H9 (cell line): ENCODE measurements at regions not wholly inside any gene's neighbourhood (a gene's known extent, or its start where the extent isn't known, plus 50 kb on each side); places are given as distances from the start of the nearest gene placed in this dataset.

ENCODE experiments used
- DNase-seq: peaks from one replicate; pipeline ENCODE4 v3.0.0-alpha.2; 2017
- H2AFZ ChIP-seq: one replicate; pipeline ENCODE4 v1.6.1; 2013; ENCODE audit warnings: mild to moderate bottlenecking, low read length, control low read depth, moderate library complexity
- H2AK5ac ChIP-seq: 2 replicates; pipeline ENCODE4 v1.6.1; 2013; ENCODE audit warnings: low read length, control low read depth, mixed read lengths; ENCODE audit not compliant: insufficient read length
- H2BK120ac ChIP-seq: one replicate; pipeline ENCODE4 v1.6.1; 2013; ENCODE audit warnings: low read depth, mild to moderate bottlenecking, low read length, control low read depth, inconsistent platforms; ENCODE audit not compliant: poor library complexity, severe bottlenecking
- H2BK12ac ChIP-seq: 2 replicates; pipeline ENCODE4 v1.6.1; 2013; ENCODE audit warnings: low read length, control low read depth, mixed read lengths, low read depth; ENCODE audit not compliant: insufficient read length
- H2BK15ac ChIP-seq: 2 replicates; pipeline ENCODE4 v1.6.1; 2013; ENCODE audit warnings: low read depth, low read length, control low read depth
- H2BK20ac ChIP-seq: one replicate; pipeline ENCODE4 v1.6.1; 2013; ENCODE audit warnings: low read depth, mild to moderate bottlenecking, low read length, control low read depth, inconsistent platforms; ENCODE audit not compliant: poor library complexity, severe bottlenecking
- H2BK5ac ChIP-seq: 2 replicates; pipeline ENCODE4 v1.6.1; 2013; ENCODE audit warnings: low read length, control low read depth, mixed read lengths; ENCODE audit not compliant: insufficient read length
- H3K14ac ChIP-seq: 2 replicates; pipeline ENCODE4 v1.6.1; 2013; ENCODE audit warnings: low read length, control low read depth; ENCODE audit not compliant: insufficient read depth
- H3K18ac ChIP-seq: 2 replicates; pipeline ENCODE4 v1.6.1; 2013; ENCODE audit warnings: low read depth, mild to moderate bottlenecking, mixed read lengths, low read length, control low read depth; ENCODE audit not compliant: insufficient read length
- H3K23ac ChIP-seq: 2 replicates; pipeline ENCODE4 v1.6.1; 2013; ENCODE audit warnings: low read length, control low read depth, mixed read lengths, low read depth; ENCODE audit not compliant: insufficient read length
- H3K23me2 ChIP-seq: 2 replicates; pipeline ENCODE4 v1.6.1; 2013; ENCODE audit warnings: low read depth, mild to moderate bottlenecking, mixed read lengths, low read length, control low read depth; ENCODE audit not compliant: insufficient read length, poor library complexity, severe bottlenecking
- H3K27ac ChIP-seq: 2 replicates; pipeline ENCODE4 v1.5.1; 2013; ENCODE audit warnings: low read length, control low read depth, mixed read lengths, low read depth; ENCODE audit not compliant: insufficient read length
- H3K27me3 ChIP-seq: 2 replicates; pipeline ENCODE4 v1.6.1; 2013; ENCODE audit warnings: low read length, control low read depth, inconsistent platforms; ENCODE audit not compliant: insufficient read depth
- H3K4ac ChIP-seq: 2 replicates; pipeline ENCODE4 v1.6.1; 2013; ENCODE audit warnings: low read depth, mild to moderate bottlenecking, control low read depth, inconsistent platforms, low read length, moderate library complexity
- H3K4me1 ChIP-seq: 2 replicates; pipeline ENCODE4 v1.6.1; 2013; ENCODE audit warnings: low read length, control low read depth, inconsistent platforms; ENCODE audit not compliant: insufficient read depth
- H3K4me2 ChIP-seq: 2 replicates; pipeline ENCODE4 v1.6.1; 2013; ENCODE audit warnings: low read length, control low read depth, mixed read lengths; ENCODE audit not compliant: insufficient read length, insufficient read depth
- H3K56ac ChIP-seq: 2 replicates; pipeline ENCODE4 v1.6.1; 2013; ENCODE audit warnings: low read depth, mild to moderate bottlenecking, mixed read lengths, low read length, control low read depth; ENCODE audit not compliant: insufficient read length
- H3K79me1 ChIP-seq: 2 replicates; pipeline ENCODE4 v1.6.1; 2013; ENCODE audit warnings: low read depth, mild to moderate bottlenecking, moderate library complexity, low read length, control low read depth, inconsistent platforms; ENCODE audit not compliant: insufficient read depth, poor library complexity, severe bottlenecking
- H3K79me2 ChIP-seq: 2 replicates; pipeline ENCODE4 v1.6.1; 2013; ENCODE audit warnings: low read length, control low read depth, inconsistent platforms; ENCODE audit not compliant: insufficient read depth
- H3K9ac ChIP-seq: 2 replicates; pipeline ENCODE4 v1.6.1; 2013; ENCODE audit warnings: low read length, control low read depth, mixed read lengths; ENCODE audit not compliant: insufficient read length; ENCODE audit errors: extremely low read depth
- H3K9me3 ChIP-seq: one replicate; pipeline ENCODE4 v1.6.1; 2013; ENCODE audit warnings: low read depth, low read length, inconsistent platforms; ENCODE audit not compliant: control insufficient read depth
- H3T11ph ChIP-seq: one replicate; pipeline ENCODE4 v1.6.1; 2013; ENCODE audit warnings: mild to moderate bottlenecking, low read length, control low read depth, inconsistent platforms
- H4K20me1 ChIP-seq: one replicate; pipeline ENCODE4 v1.6.1; 2013; ENCODE audit not compliant: control insufficient read depth, insufficient read length, insufficient read depth
- H4K5ac ChIP-seq: 2 replicates; pipeline ENCODE4 v1.6.1; 2013; ENCODE audit warnings: low read depth, mild to moderate bottlenecking, mixed read lengths, low read length, control low read depth; ENCODE audit not compliant: insufficient read length
- H4K8ac ChIP-seq: replicated peaks from 2 replicates; pipeline ENCODE4 v1.6.1; 2013; ENCODE audit warnings: low read length, control low read depth, mixed read lengths, low read depth; ENCODE audit not compliant: insufficient read length
- H4K91ac ChIP-seq: 2 replicates; pipeline ENCODE4 v1.6.1; 2013; ENCODE audit warnings: low read depth, mild to moderate bottlenecking, moderate library complexity, mixed read lengths, low read length, control low read depth; ENCODE audit not compliant: insufficient read length
- H3K27ac Mint-ChIP-seq, 3 experiments: 2 replicates in 2 of 3; 3 replicates in 1 of 3; pipeline ENCODE4 v1.8.0; 2020 to 2021; ENCODE audit warnings: mixed read lengths in 3 of 3, mild to moderate bottlenecking in 1 of 3, moderate library complexity in 1 of 3
- H3K27me3 Mint-ChIP-seq: 2 replicates; pipeline ENCODE4 v1.8.0; 2021; ENCODE audit warnings: low read depth, mild to moderate bottlenecking, moderate library complexity, mixed read lengths
- H3K36me3 Mint-ChIP-seq, 3 experiments: 2 replicates in 2 of 3; 3 replicates in 1 of 3; pipeline ENCODE4 v1.8.0; 2020 to 2021; ENCODE audit warnings: low read depth in 3 of 3, mixed read lengths in 3 of 3; ENCODE audit not compliant: insufficient read depth in 1 of 3
- H3K4me1 Mint-ChIP-seq, 2 experiments: 2 replicates each; pipeline ENCODE4 v1.8.0; 2020; ENCODE audit warnings: mixed read lengths in 2 of 2
- H3K4me3 Mint-ChIP-seq, 2 experiments: 2 replicates in 1 of 2; 3 replicates in 1 of 2; pipeline ENCODE4 v1.8.0; 2020 to 2021; ENCODE audit warnings: mild to moderate bottlenecking in 2 of 2, mixed read lengths in 2 of 2, moderate library complexity in 1 of 2
- H3K9me3 Mint-ChIP-seq, 2 experiments: 2 replicates in 1 of 2; 3 replicates in 1 of 2; pipeline ENCODE4 v1.8.0; 2020; ENCODE audit warnings: mild to moderate bottlenecking in 2 of 2, mixed read lengths in 2 of 2, moderate library complexity in 1 of 2
- TF ChIP-seq, protein P1 (sequence below): fragments of 200-600 bp; sonication (generic); conservative IDR thresholded peaks from 3 replicates; pipeline ENCODE4 v1.8.0; 2021; ENCODE audit warnings: antibody characterized with exemption, mild to moderate bottlenecking

DNA sequence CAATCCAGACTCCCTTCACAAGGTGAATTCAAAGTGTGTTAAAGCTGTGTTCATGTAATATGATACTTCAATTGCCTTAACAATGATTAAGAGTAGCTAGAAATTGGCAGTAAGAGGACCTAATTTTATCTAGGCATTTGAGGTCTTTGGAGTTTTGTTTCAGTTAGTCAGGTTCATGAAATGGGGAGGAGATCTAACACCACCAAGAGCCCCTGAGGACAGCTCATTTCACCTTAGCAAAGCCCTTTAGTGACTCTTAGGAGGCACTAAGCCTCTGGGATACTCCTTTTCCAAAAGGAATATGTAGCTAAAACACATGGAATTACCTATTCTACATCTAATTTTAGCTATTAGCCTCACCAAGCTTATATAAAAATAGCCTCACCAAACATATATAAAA lies 716.5 kb upstream of the RAB6C start:
- Mint-ChIP-seq H3K4me3 (no peak overlapping the region), H3K36me3 (peaks cover 0 to 16% (median 8%) of the 10 kb centered on the region in 3 experiments; a peak in 6 of 7 replicates), H3K4me1 (no peaks in the 10 kb centered on the region), H3K27me3 (no peaks in the 10 kb centered on the region; the same call in 1 of the 2 replicates), H3K27ac (no peak overlapping the region), H3K9me3 (peaks cover 23 to 30% of the 10 kb centered on the region in 2 experiments)
- Histone ChIP-seq H4K20me1 (no peaks in the 10 kb centered on the region), H3K4me1 (no peaks in the 10 kb centered on the region), H3K79me2 (no peaks in the 10 kb centered on the region), H2AK5ac (no peak overlapping the region), H3K9ac (no peak overlapping the region), H3K23me2 (no peaks in the 10 kb centered on the region), H3K14ac (no peak overlapping the region), H4K91ac (no peak overlapping the region), H3K4ac (no peak overlapping the region), H3K79me1 (no peaks in the 10 kb centered on the region), H3K27me3 (no peaks in the 10 kb centered on the region), H3K4me2 (no peak overlapping the region), H2BK120ac (no peak overlapping the region), H3K18ac (no peak overlapping the region), H3K9me3 (peaks cover 8% of the 10 kb centered on the region), H4K5ac (no peak overlapping the region), H2BK5ac (no peak overlapping the region), H2BK20ac (no peak overlapping the region), H2BK15ac (no peak overlapping the region), H3K23ac (no peak overlapping the region), H3K27ac (no peak overlapping the region), H3T11ph (no peak overlapping the region), H3K56ac (no peak overlapping the region), H2BK12ac (no peak overlapping the region), H4K8ac (no peak overlapping the region), H2AFZ (no peak overlapping the region)
- DNase-seq: no peak
- TF ChIP-seq, protein P1, sequence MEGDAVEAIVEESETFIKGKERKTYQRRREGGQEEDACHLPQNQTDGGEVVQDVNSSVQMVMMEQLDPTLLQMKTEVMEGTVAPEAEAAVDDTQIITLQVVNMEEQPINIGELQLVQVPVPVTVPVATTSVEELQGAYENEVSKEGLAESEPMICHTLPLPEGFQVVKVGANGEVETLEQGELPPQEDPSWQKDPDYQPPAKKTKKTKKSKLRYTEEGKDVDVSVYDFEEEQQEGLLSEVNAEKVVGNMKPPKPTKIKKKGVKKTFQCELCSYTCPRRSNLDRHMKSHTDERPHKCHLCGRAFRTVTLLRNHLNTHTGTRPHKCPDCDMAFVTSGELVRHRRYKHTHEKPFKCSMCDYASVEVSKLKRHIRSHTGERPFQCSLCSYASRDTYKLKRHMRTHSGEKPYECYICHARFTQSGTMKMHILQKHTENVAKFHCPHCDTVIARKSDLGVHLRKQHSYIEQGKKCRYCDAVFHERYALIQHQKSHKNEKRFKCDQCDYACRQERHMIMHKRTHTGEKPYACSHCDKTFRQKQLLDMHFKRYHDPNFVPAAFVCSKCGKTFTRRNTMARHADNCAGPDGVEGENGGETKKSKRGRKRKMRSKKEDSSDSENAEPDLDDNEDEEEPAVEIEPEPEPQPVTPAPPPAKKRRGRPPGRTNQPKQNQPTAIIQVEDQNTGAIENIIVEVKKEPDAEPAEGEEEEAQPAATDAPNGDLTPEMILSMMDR: no peak
